IMR-90 (cell line): ENCODE measurements at regions not wholly inside any gene's neighbourhood (a gene's known extent, or its start where the extent isn't known, plus 50 kb on each side); places are given as distances from the start of the nearest gene placed in this dataset.

Experiments used
- ATAC-seq: fragments of 200-7000 bp; cut with Tn5 transposase; 2 replicates; pipeline ENCODE4 v1.9.1; 2020; ENCODE audit warnings: low read depth, mild to moderate bottlenecking, moderate library complexity
- BruUV-seq: library from RNA; stranded (reverse); fragments of 400-500 nt; replicated peaks from 2 replicates; lab custom pipeline; 2021; lab: Mats Ljungman, UMichigan
- CTCF ChIA-PET: fragments of 300-600 bp; formaldehyde crosslinking; extraction: SDS; loops from one replicate; lab custom pipeline; 2021; ENCODE audit warnings: antibody characterized with exemption; lab: Yijun Ruan, JAX
- POLR2A ChIA-PET: fragments of 300-600 bp; sonication (Branson Sonifier 250); formaldehyde crosslinking; loops from one replicate; lab custom pipeline; 2022; ENCODE audit warnings: antibody characterized with exemption; ENCODE audit not compliant: unreplicated experiment; lab: Charles Lee
- DNase-seq: peaks from one replicate; pipeline ENCODE4 v3.0.0; 2013
- H2AFZ ChIP-seq: replicated peaks from 2 replicates; pipeline ENCODE3; 2013; ENCODE audit warnings: low read length, mild to moderate bottlenecking; ENCODE audit not compliant: poor library complexity
- H2AK5ac ChIP-seq: 2 replicates; pipeline ENCODE4 v1.6.1; 2013; ENCODE audit warnings: low read depth, low read length, inconsistent platforms
- H2AK9ac ChIP-seq: replicated peaks from 2 replicates; pipeline ENCODE3; 2013; ENCODE audit warnings: mild to moderate bottlenecking, low read depth, low read length, moderate library complexity; ENCODE audit not compliant: poor library complexity
- H2BK120ac ChIP-seq: 2 replicates; pipeline ENCODE4 v1.6.1; 2013; ENCODE audit warnings: low read depth, low read length, inconsistent platforms
- H2BK15ac ChIP-seq: 3 replicates; pipeline ENCODE4 v1.6.1; 2013; ENCODE audit warnings: low read depth, low read length, inconsistent platforms
- H2BK20ac ChIP-seq: 2 replicates; pipeline ENCODE4 v1.6.1; 2013; ENCODE audit warnings: low read depth, mild to moderate bottlenecking, inconsistent platforms, low read length, moderate library complexity
- H2BK5ac ChIP-seq: 2 replicates; pipeline ENCODE4 v1.6.1; 2013; ENCODE audit warnings: mild to moderate bottlenecking, low read depth, low read length, inconsistent platforms; ENCODE audit not compliant: poor library complexity, severe bottlenecking
- H3K14ac ChIP-seq: replicated peaks from 2 replicates; pipeline ENCODE4 v1.6.1; 2013; ENCODE audit warnings: low read depth, low read length, inconsistent platforms
- H3K18ac ChIP-seq: 2 replicates; pipeline ENCODE4 v1.6.1; 2013; ENCODE audit warnings: low read depth, low read length, control low read depth
- H3K23ac ChIP-seq: 2 replicates; pipeline ENCODE4 v1.6.1; 2013; ENCODE audit warnings: low read depth, low read length, inconsistent platforms
- H3K27ac ChIP-seq: 2 replicates; pipeline ENCODE4 v1.5.1; 2013; ENCODE audit warnings: mild to moderate bottlenecking, control low read depth, low read length; ENCODE audit not compliant: insufficient read depth
- H3K27me3 ChIP-seq: 2 replicates; pipeline ENCODE4 v1.6.1; 2013; ENCODE audit warnings: low read length; ENCODE audit not compliant: control insufficient read depth, insufficient read depth
- H3K36me3 ChIP-seq: 2 replicates; pipeline ENCODE4 v1.6.1; 2013; ENCODE audit warnings: low read length, mixed read lengths; ENCODE audit not compliant: control insufficient read depth, insufficient read depth
- H3K4ac ChIP-seq: 2 replicates; pipeline ENCODE4 v1.6.1; 2013; ENCODE audit warnings: low read depth, low read length, inconsistent platforms
- H3K4me1 ChIP-seq: 2 replicates; pipeline ENCODE4 v1.6.1; 2013; ENCODE audit warnings: low read length, mixed read lengths; ENCODE audit not compliant: control insufficient read depth, insufficient read depth
- H3K4me2 ChIP-seq: 2 replicates; pipeline ENCODE4 v1.6.1; 2013; ENCODE audit warnings: low read depth, mild to moderate bottlenecking, control low read depth, low read length, moderate library complexity
- H3K4me3 ChIP-seq: 2 replicates; pipeline ENCODE4 v1.5.1; 2013; ENCODE audit warnings: low read depth, mild to moderate bottlenecking, control low read depth, low read length, moderate library complexity; ENCODE audit not compliant: insufficient read depth
- H3K56ac ChIP-seq: 2 replicates; pipeline ENCODE4 v1.6.1; 2013; ENCODE audit warnings: low read length, inconsistent platforms; ENCODE audit not compliant: insufficient read depth; ENCODE audit errors: extremely low read depth
- H3K79me1 ChIP-seq, 2 experiments: 2 replicates each; pipeline ENCODE4 v1.6.1; 2013; ENCODE audit warnings: low read length in 2 of 2, inconsistent platforms in 1 of 2, low read depth in 1 of 2
- H3K9ac ChIP-seq: 2 replicates; pipeline ENCODE4 v1.6.1; 2013; ENCODE audit warnings: low read depth, low read length, control low read depth
- H3K9me1 ChIP-seq: 2 replicates; pipeline ENCODE4 v1.6.1; 2013; ENCODE audit warnings: low read length, inconsistent platforms; ENCODE audit not compliant: insufficient read depth
- H3K9me3 ChIP-seq: 2 replicates; pipeline ENCODE4 v1.6.1; 2013; ENCODE audit warnings: low read length; ENCODE audit not compliant: control insufficient read depth, insufficient read depth
- H4K20me1 ChIP-seq: 2 replicates; pipeline ENCODE4 v1.6.1; 2013; ENCODE audit warnings: low read length, inconsistent platforms; ENCODE audit not compliant: insufficient read depth
- H4K5ac ChIP-seq: 2 replicates; pipeline ENCODE4 v1.6.1; 2013; ENCODE audit warnings: mild to moderate bottlenecking, low read depth, low read length, control low read depth
- H4K8ac ChIP-seq, 2 experiments: 2 replicates each; pipeline ENCODE4 v1.6.1; 2013; ENCODE audit warnings: low read depth in 2 of 2, low read length in 2 of 2, control low read depth in 1 of 2, inconsistent platforms in 1 of 2
- H4K91ac ChIP-seq: 2 replicates; pipeline ENCODE4 v1.6.1; 2013; ENCODE audit warnings: low read depth, low read length, inconsistent platforms; ENCODE audit not compliant: insufficient read depth
- BHLHE40 ChIP-seq: fragments of 150-350 bp; IDR thresholded peaks from 2 replicates; pipeline ENCODE4 v1.6.1; 2016; ENCODE audit warnings: mild to moderate bottlenecking, low read depth, low read length
- CEBPB ChIP-seq: IDR thresholded peaks from 2 replicates; pipeline ENCODE4 v1.6.1; 2012; ENCODE audit warnings: low read depth, low read length, improper control_type of control experiment
- CHD1 ChIP-seq: IDR thresholded peaks from 2 replicates; pipeline ENCODE4 v1.6.1; 2012; ENCODE audit warnings: low read depth, low read length, improper control_type of control experiment
- FOS ChIP-seq: fragments of 150-350 bp; IDR thresholded peaks from 2 replicates; pipeline ENCODE4 v1.6.1; 2016; ENCODE audit warnings: low read depth, low read length
- MAFK ChIP-seq: IDR thresholded peaks from 2 replicates; pipeline ENCODE4 v1.6.1; 2012; ENCODE audit warnings: low read depth, low read length, improper control_type of control experiment
- MXI1 ChIP-seq: IDR thresholded peaks from 2 replicates; pipeline ENCODE4 v1.6.1; 2012; ENCODE audit warnings: low read depth, mild to moderate bottlenecking, low read length, moderate library complexity, borderline replicate concordance
- POLR2A ChIP-seq: IDR thresholded peaks from 2 replicates; pipeline ENCODE4 v1.6.1; 2012; ENCODE audit warnings: mild to moderate bottlenecking, low read depth, low read length
- RAD21 ChIP-seq: IDR thresholded peaks from 2 replicates; pipeline ENCODE4 v1.6.1; 2012; ENCODE audit warnings: low read length, improper control_type of control experiment
- RFX5 ChIP-seq: IDR thresholded peaks from 2 replicates; pipeline ENCODE4 v1.8.0; 2012; ENCODE audit warnings: low read depth, mild to moderate bottlenecking, low read length, moderate library complexity
- SMC3 ChIP-seq: fragments of 150-350 bp; IDR thresholded peaks from 2 replicates; pipeline ENCODE4 v1.6.1; 2016; ENCODE audit warnings: low read depth, mild to moderate bottlenecking, antibody characterized with exemption, low read length, moderate library complexity
- WGBS, 2 experiments: methylation state at CpG; one replicate each; pipeline versions ENCODE4 v1.1.5 to v1.1.7; 2013; ENCODE audit warnings: missing lambda C conversion rate in 2 of 2; ENCODE audit not compliant: insufficient read length in 1 of 2; ENCODE audit errors: extremely low coverage in 2 of 2; 5-methylcytosine and 5-hydroxymethylcytosine counted together
- dilution Hi-C: fragments of 300-500 bp; cut with HindIII; formaldehyde crosslinking; loops from one replicate; pipeline ENCODE4 v1.14.3; 2018; ENCODE audit warnings: low sequenced_read_pairs; ENCODE audit not compliant: unreplicated experiment
- in situ Hi-C: fragments of 300-500 bp; cut with MboI; formaldehyde crosslinking; loops from 3 replicates; pipeline ENCODE4 v1.14.3; 2019; ENCODE audit warnings: low sequenced_read_pairs, inconsistent platforms, mixed read lengths
- intact Hi-C: fragments of 100-400 bp; cut with micrococcal nuclease; formaldehyde crosslinking; loops from 2 replicates; pipeline ENCODE4 v1.10.0; 2022
- TF ChIP-seq, protein P1 (sequence below): conservative IDR thresholded peaks from 2 replicates; pipeline ENCODE4 v1.5.1; 2012; ENCODE audit warnings: mild to moderate bottlenecking, low read depth, low read length, improper control_type of control experiment

DNA sequence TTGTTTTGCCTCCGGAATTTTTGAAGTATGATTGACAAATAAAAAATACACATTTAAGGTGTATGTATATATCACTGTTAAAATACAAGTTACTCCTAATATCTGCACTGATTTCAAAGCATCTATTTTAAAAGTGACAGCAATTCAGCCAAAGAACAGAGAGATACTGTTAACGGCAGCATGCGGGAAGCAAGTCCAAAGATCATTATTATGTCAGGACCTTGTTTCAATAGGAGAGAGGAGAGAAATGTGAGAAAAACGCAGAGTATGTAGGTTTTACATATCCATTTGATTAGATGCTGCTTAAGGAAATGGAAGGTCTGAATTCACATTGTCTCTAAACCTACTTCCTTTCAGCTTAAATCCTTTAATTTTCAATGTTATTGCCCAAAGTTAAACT is 545.5 kb upstream of the SLC8A1 start:
- Histone ChIP-seq H2AK9ac (no peak overlapping the region), H2BK5ac (no peak overlapping the region), H3K4me3 (no peak overlapping the region), H3K14ac (no peak overlapping the region), H3K9me1 (no peaks in the 10 kb centered on the region), H3K4me1 (no peaks in the 10 kb centered on the region), H3K36me3 (no peaks in the 10 kb centered on the region), H3K27me3 (no peaks in the 10 kb centered on the region), H2BK15ac (no peak overlapping the region), H3K79me1 (no peaks in the 10 kb centered on the region), H4K5ac (no peak overlapping the region), H4K91ac (no peak overlapping the region), H3K23ac (no peak overlapping the region), H3K27ac (no peak overlapping the region), H3K4ac (no peak overlapping the region), H3K9ac (no peak overlapping the region), H2AK5ac (no peak overlapping the region), H4K20me1 (no peaks in the 10 kb centered on the region), H3K9me3 (no peaks in the 10 kb centered on the region), H2BK120ac (no peak overlapping the region), H2AFZ (no peak overlapping the region), H2BK20ac (no peak overlapping the region), H3K18ac (no peak overlapping the region), H4K8ac (no peak overlapping the region), H3K56ac (no peak overlapping the region), H3K4me2 (no peak overlapping the region)
- dilution Hi-C loops (no loop called here), in situ Hi-C loops (no loop called here), intact Hi-C loops (no loop called here)
- ChIA-PET POLR2A (no interaction called here), CTCF (no interaction called here)
- no TSS peak for BruUV-seq
- ATAC-seq: no peak
- no peak for TF ChIP-seq SMC3
- TF ChIP-seq MXI1: no peak
- TF ChIP-seq BHLHE40: no peak
- TF ChIP-seq RAD21: no peak
- TF ChIP-seq MAFK: no peak
- no peak for TF ChIP-seq CEBPB
- TF ChIP-seq RFX5: no peak
- TF ChIP-seq CHD1: no peak
- TF ChIP-seq FOS: no peak
- no peak for TF ChIP-seq POLR2A
- TF ChIP-seq, protein P1, sequence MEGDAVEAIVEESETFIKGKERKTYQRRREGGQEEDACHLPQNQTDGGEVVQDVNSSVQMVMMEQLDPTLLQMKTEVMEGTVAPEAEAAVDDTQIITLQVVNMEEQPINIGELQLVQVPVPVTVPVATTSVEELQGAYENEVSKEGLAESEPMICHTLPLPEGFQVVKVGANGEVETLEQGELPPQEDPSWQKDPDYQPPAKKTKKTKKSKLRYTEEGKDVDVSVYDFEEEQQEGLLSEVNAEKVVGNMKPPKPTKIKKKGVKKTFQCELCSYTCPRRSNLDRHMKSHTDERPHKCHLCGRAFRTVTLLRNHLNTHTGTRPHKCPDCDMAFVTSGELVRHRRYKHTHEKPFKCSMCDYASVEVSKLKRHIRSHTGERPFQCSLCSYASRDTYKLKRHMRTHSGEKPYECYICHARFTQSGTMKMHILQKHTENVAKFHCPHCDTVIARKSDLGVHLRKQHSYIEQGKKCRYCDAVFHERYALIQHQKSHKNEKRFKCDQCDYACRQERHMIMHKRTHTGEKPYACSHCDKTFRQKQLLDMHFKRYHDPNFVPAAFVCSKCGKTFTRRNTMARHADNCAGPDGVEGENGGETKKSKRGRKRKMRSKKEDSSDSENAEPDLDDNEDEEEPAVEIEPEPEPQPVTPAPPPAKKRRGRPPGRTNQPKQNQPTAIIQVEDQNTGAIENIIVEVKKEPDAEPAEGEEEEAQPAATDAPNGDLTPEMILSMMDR: no peak
- no peak for DNase-seq
- no CpG with 5 or more reads among the region's 4 CpGs for WGBS, 2 experiments
